ENCODE measurements at regions not wholly inside any gene's neighbourhood (a gene's known extent, or its start where the extent isn't known, plus 50 kb on each side); places are given as distances from the start of the nearest gene placed in this dataset.

DNA sequence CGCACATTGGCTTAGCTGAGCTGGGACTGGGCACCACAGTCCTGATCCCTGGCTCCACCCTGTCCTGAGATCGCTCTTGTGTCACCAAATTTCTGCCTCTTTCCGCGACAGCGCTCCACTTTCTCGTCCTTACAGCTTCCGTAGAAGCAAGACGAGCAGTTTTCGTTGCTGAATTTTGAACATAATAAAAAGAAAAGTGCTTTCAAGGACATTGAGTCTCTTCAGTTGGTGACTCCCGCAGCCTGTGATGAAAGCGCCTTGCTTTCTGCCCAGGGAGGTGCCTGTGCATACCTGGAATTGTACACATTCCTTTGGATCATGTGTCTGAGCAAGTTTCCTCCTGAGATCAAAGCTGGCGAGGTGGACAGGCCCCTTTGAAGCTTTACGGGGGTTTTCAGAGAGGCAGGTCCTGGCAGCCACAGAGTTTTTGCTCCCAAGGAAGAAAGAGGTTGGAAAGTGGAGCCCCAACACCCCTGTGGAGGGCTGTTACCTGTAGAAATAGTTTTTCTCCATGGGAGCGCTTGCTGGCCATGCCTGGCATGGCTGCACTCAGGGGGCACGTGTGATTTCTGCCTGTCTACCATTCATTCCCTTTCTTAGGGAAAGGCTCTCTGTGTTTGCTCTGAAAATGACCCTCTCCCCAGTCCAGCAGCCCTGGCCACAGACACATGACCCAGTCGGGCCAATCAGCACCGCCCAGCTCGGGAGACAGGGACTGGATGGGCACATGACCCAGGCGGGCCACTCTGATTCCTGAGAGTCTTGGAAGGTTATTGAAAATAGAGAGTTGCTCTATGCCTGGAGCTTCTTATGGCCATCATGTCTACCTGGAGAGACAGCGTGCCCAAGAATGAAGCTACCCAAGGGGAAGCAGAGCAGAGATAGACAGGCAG is 115.6 kb upstream of the OTOS start:
- Mint-ChIP-seq H3K4me3 (no peak overlapping the region), H3K4me1 (ENCODE audit: low read depth) (no peaks in the 10 kb centered on the region), H3K27ac (no peak overlapping the region), H3K36me3 (ENCODE audit: low read depth) (no peaks in the 10 kb centered on the region), H3K27me3 (peaks cover 7% of the 10 kb centered on the region), H3K9me3 (no peaks in the 10 kb centered on the region)
- Histone ChIP-seq H3K27me3 (ENCODE audit: control insufficient read depth in 1 of 2, insufficient read depth in 2 of 2, low read length in 2 of 2) (no peaks in the 10 kb centered on the region), H3K9me3 (ENCODE audit: control insufficient read depth in 1 of 2, insufficient read depth in 1 of 2, low read length in 2 of 2) (peaks cover 0 to 14% of the 10 kb centered on the region in 2 experiments), H3K27ac (ENCODE audit: low read depth in 1 of 2, low read length in 2 of 2) (no peak overlapping the region), H3K36me3 (ENCODE audit: insufficient read depth, low read length) (no peaks in the 10 kb centered on the region), H3K4me1 (ENCODE audit: insufficient read depth, low read length) (no peaks in the 10 kb centered on the region), H3K4me3 (ENCODE audit: low read length) (no peak overlapping the region)
- peak in 1 of 14 experiments; percentile 15 for DNase-seq
- ATAC-seq (ENCODE audit: poor library complexity): no peak
- POLR2A ChIA-PET: no interaction called here
- TF ChIP-seq, protein P1, sequence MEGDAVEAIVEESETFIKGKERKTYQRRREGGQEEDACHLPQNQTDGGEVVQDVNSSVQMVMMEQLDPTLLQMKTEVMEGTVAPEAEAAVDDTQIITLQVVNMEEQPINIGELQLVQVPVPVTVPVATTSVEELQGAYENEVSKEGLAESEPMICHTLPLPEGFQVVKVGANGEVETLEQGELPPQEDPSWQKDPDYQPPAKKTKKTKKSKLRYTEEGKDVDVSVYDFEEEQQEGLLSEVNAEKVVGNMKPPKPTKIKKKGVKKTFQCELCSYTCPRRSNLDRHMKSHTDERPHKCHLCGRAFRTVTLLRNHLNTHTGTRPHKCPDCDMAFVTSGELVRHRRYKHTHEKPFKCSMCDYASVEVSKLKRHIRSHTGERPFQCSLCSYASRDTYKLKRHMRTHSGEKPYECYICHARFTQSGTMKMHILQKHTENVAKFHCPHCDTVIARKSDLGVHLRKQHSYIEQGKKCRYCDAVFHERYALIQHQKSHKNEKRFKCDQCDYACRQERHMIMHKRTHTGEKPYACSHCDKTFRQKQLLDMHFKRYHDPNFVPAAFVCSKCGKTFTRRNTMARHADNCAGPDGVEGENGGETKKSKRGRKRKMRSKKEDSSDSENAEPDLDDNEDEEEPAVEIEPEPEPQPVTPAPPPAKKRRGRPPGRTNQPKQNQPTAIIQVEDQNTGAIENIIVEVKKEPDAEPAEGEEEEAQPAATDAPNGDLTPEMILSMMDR (IDR thresholded peaks at IDR 0.05): no peak
- CTCF ChIA-PET: no interaction called here
- intact Hi-C loops (cut with DNase I, micrococcal nuclease): no loop called here

- no peaks in the 10 kb centered on the region for H3K4me1 ChIP-seq (ENCODE audit: insufficient read depth, low read length)
- ChIA-PET POLR2A (no interaction called here), CTCF (no interaction called here)
- DNase-seq: no peak
- Mint-ChIP-seq H3K27ac (no peak overlapping the region), H3K36me3 (ENCODE audit: low read depth) (no peaks in the 10 kb centered on the region), H3K4me1 (ENCODE audit: low read depth) (no peaks in the 10 kb centered on the region), H3K9me3 (peaks cover 4% of the 10 kb centered on the region), H3K27me3 (peaks cover 7% of the 10 kb centered on the region), H3K4me3 (no peak overlapping the region)
- ATAC-seq (ENCODE audit: poor library complexity): no peak
- intact Hi-C loops (cut with DNase I, micrococcal nuclease): no loop called here
- TF ChIP-seq, protein P1 (IDR thresholded peaks at IDR 0.05): no peak
- H3K9me3 ChIP-seq (ENCODE audit: control insufficient read depth in 1 of 2, insufficient read depth in 1 of 2, low read length in 2 of 2): peaks cover 0 to 9% of the 10 kb centered on the region in 2 experiments
- no peak overlapping the region for H3K4me3 ChIP-seq (ENCODE audit: low read length)
- no peaks in the 10 kb centered on the region for H3K36me3 ChIP-seq (ENCODE audit: insufficient read depth, low read length)
- H3K27ac ChIP-seq (ENCODE audit: low read depth in 1 of 2, low read length in 2 of 2): no peak overlapping the region
- no peaks in the 10 kb centered on the region for H3K27me3 ChIP-seq (ENCODE audit: control insufficient read depth in 1 of 2, insufficient read depth in 2 of 2, low read length in 2 of 2)
Measured at GRCh38 chr2:240256704-240257637, 116.5 kb upstream of the OTOS start.

DNA sequence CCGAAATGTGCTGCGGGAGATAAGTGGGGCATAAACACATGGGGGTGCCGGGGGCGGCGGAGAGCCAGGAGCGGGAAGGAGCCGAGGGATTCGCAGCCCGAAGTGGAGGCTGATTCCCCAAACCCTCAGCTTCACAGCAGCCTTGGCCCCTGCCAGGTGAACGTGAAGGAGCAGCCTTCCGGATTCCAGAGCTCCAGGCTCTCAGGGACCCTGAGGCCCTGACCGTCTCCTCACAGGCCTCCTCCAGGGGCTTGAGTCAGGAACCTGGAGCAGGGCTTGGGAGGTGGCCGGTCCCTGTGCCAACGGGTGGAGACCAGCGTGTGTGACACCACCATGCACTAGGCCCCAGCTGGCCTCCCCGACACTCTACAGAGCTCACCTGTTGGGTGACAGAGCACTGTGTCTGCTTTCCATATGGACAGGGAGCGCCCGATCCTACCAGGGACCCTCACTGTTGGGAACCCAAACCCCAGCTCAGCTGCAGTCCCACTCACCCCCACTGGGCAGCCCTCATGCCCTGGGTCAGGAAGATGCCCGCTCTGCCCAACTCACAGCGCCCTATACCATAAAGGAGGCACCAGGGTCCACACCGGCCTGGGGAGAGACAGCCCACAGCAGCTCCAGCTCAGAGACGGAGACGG is 117.6 kb upstream of the OTOS start:
- CTCF ChIA-PET: no interaction called here
- Mint-ChIP-seq H3K27me3 (peaks cover 7% of the 10 kb centered on the region), H3K27ac (no peak overlapping the region)

More for the DNA sequence above, 117.6 kb upstream of the OTOS start:
- H3K36me3 ChIP-seq (ENCODE audit: insufficient read depth, low read length): no peaks in the 10 kb centered on the region
- ATAC-seq (ENCODE audit: poor library complexity): no peak
- H3K4me1 ChIP-seq (ENCODE audit: insufficient read depth, low read length): no peaks in the 10 kb centered on the region
- TF ChIP-seq, protein P1 (IDR thresholded peaks at IDR 0.05): no peak
- no peaks in the 10 kb centered on the region for H3K27me3 ChIP-seq (ENCODE audit: control insufficient read depth in 1 of 2, insufficient read depth in 2 of 2, low read length in 2 of 2)
- no peak for DNase-seq
- no peak overlapping the region for H3K4me3 ChIP-seq (ENCODE audit: low read length)
- POLR2A ChIA-PET: no interaction called here
- Mint-ChIP-seq H3K4me1 (ENCODE audit: low read depth) (no peaks in the 10 kb centered on the region), H3K9me3 (peaks cover 8% of the 10 kb centered on the region), H3K4me3 (no peak overlapping the region), H3K36me3 (ENCODE audit: low read depth) (no peaks in the 10 kb centered on the region)
- H3K9me3 ChIP-seq (ENCODE audit: control insufficient read depth in 1 of 2, insufficient read depth in 1 of 2, low read length in 2 of 2): peaks cover 9 to 15% of the 10 kb centered on the region in 2 experiments
- no peak overlapping the region for H3K27ac ChIP-seq (ENCODE audit: low read depth in 1 of 2, low read length in 2 of 2)
- intact Hi-C loops (cut with DNase I, micrococcal nuclease): no loop called here

Data from CD4-positive, alpha-beta T cell (primary cell).